ENCODE measurements at regions not wholly inside any gene's neighbourhood (a gene's known extent, or its start where the extent isn't known, plus 50 kb on each side); places are given as distances from the start of the nearest gene placed in this dataset.
"Not testable (repeated sequence)": the region's sequence is repeated elsewhere in the genome, so short reads cannot be mapped to it uniquely, and the experiment has no call there.

GRCh38 chr6:48512390-48512789, 401.4 kb upstream of the PTCHD4 start:
- no peak for DNase-seq (ENCODE audit: low spot score)

- DNase-seq (ENCODE audit: low spot score): no peak
These were observed 400.4 kb upstream of the PTCHD4 start for GRCh38 chr6:48511378-48511777.

GRCh38 chr6:48505621-48506020, 394.6 kb upstream of the PTCHD4 start:
- no peak for DNase-seq (ENCODE audit: low spot score)

GRCh38 chr6:48493432-48493831, 382.4 kb upstream of the PTCHD4 start:
- DNase-seq (ENCODE audit: low spot score): not testable (repeated sequence)

- DNase-seq (ENCODE audit: low spot score): no peak
These were observed 379.7 kb upstream of the PTCHD4 start for GRCh38 chr6:48490658-48491057.

GRCh38 chr6:48486876-48487275, 375.9 kb upstream of the PTCHD4 start:
- DNase-seq (ENCODE audit: low spot score): no peak

- DNase-seq (ENCODE audit: low spot score): no peak
These were observed 375.4 kb upstream of the PTCHD4 start for GRCh38 chr6:48486373-48486772.

GRCh38 chr6:48476257-48476656, 365.3 kb upstream of the PTCHD4 start:
- no peak for DNase-seq (ENCODE audit: low spot score)

- no peak for DNase-seq (ENCODE audit: low spot score)
These were observed 364.3 kb upstream of the PTCHD4 start for GRCh38 chr6:48475275-48475674.

- DNase-seq (ENCODE audit: low spot score): no peak
These were observed 363.8 kb upstream of the PTCHD4 start for GRCh38 chr6:48474830-48475229.

GRCh38 chr6:48474136-48474535, 363.1 kb upstream of the PTCHD4 start:
- no peak for DNase-seq (ENCODE audit: low spot score)

- no peak for DNase-seq (ENCODE audit: low spot score)
These were observed 361.5 kb upstream of the PTCHD4 start for GRCh38 chr6:48472535-48472934.

- DNase-seq (ENCODE audit: low spot score): no peak
These were observed 361.1 kb upstream of the PTCHD4 start for GRCh38 chr6:48472091-48472490.

- no peak for DNase-seq (ENCODE audit: low spot score)
These were observed 360.3 kb upstream of the PTCHD4 start for GRCh38 chr6:48471326-48471725.

GRCh38 chr6:48449002-48449401, 338.0 kb upstream of the PTCHD4 start:
- no peak for DNase-seq (ENCODE audit: low spot score)

- no peak for DNase-seq (ENCODE audit: low spot score)
These were observed 336.3 kb upstream of the PTCHD4 start for GRCh38 chr6:48447251-48447650.

- no peak for DNase-seq (ENCODE audit: low spot score)
These were observed 318.6 kb upstream of the PTCHD4 start for GRCh38 chr6:48429610-48430009.

- no peak for DNase-seq (ENCODE audit: low spot score)
These were observed 318.0 kb upstream of the PTCHD4 start for GRCh38 chr6:48429021-48429420.

GRCh38 chr6:48426636-48427035, 315.6 kb upstream of the PTCHD4 start:
- DNase-seq (ENCODE audit: low spot score): no peak

GRCh38 chr6:48423640-48424365, 312.8 kb upstream of the PTCHD4 start:
- no peak for DNase-seq (ENCODE audit: low spot score)

- DNase-seq (ENCODE audit: low spot score): no peak
These were observed 309.0 kb upstream of the PTCHD4 start for GRCh38 chr6:48419992-48420391.

- DNase-seq (ENCODE audit: low spot score): no peak
These were observed 306.9 kb upstream of the PTCHD4 start for GRCh38 chr6:48417927-48418326.

- no peak for DNase-seq (ENCODE audit: low spot score)
These were observed 301.7 kb upstream of the PTCHD4 start for GRCh38 chr6:48412656-48413055.

GRCh38 chr6:48404927-48405326, 293.9 kb upstream of the PTCHD4 start:
- DNase-seq (ENCODE audit: low spot score): no peak

All from putamen (tissue), 1 donor.